ENCODE measurements at regions not wholly inside any gene's neighbourhood (a gene's known extent, or its start where the extent isn't known, plus 50 kb on each side); places are given as distances from the start of the nearest gene placed in this dataset.

- TF ChIP-seq POLR2AphosphoS5 (IDR thresholded peaks at IDR 0.05; ENCODE audit: low read depth) = no peak
- TF ChIP-seq ZNF331 (CRISPR knock-in tag; IDR thresholded peaks at IDR 0.05; ENCODE audit: low read depth) = no peak
- TF ChIP-seq ZNF114 (CRISPR knock-in tag; IDR thresholded peaks at IDR 0.05) = no peak
- no peak for TF ChIP-seq EZH2 (IDR thresholded peaks at IDR 0.05; ENCODE audit: low read depth, unreplicated experiment)
- TF ChIP-seq STAT1 (IDR thresholded peaks at IDR 0.05; ENCODE audit: unreplicated experiment) = no peak
- TF ChIP-seq JUNB (IDR thresholded peaks at IDR 0.05; ENCODE audit: unreplicated experiment) = no peak
- TF ChIP-seq CTCF (conservative IDR thresholded peaks at IDR 0.05; ENCODE audit: low read depth in 2 of 2) = no peak
- no peak for TF ChIP-seq NANOG (IDR thresholded peaks at IDR 0.05; ENCODE audit: borderline replicate concordance)
- TF ChIP-seq CREB1 (CRISPR knock-in tag; IDR thresholded peaks at IDR 0.05; ENCODE audit: low read depth) = no peak
- no peak for TF ChIP-seq ETS1 (IDR thresholded peaks at IDR 0.05)
- TF ChIP-seq EZH2phosphoT487 (IDR thresholded peaks at IDR 0.05; ENCODE audit: unreplicated experiment) = no peak
- TF ChIP-seq ZNF462 (CRISPR knock-in tag; IDR thresholded peaks at IDR 0.05) = no peak
- no peak for TF ChIP-seq REST (IDR thresholded peaks at IDR 0.05; ENCODE audit: unreplicated experiment)
- ATAC-seq (no peak), DNase-seq (ENCODE audit: low spot score) (no peak)
- Histone ChIP-seq H3K36me3 (ENCODE audit: insufficient read depth) (no peaks in the 10 kb centered on the region), H3K27me3 (ENCODE audit: insufficient read depth) (no peaks in the 10 kb centered on the region), H3K9me2 (ENCODE audit: insufficient read depth) (no peaks in the 10 kb centered on the region), H3K27ac (ENCODE audit: low read depth) (no peak overlapping the region), H4K20me1 (replicated peaks; ENCODE audit: insufficient read depth) (no peaks in the 10 kb centered on the region), H3K4me1 (ENCODE audit: insufficient read depth) (no peaks in the 10 kb centered on the region), H3F3A (replicated peaks; ENCODE audit: low read depth) (no peaks in the 10 kb centered on the region), H2AFZ (no peak overlapping the region), H3K79me2 (replicated peaks; ENCODE audit: insufficient read depth) (no peaks in the 10 kb centered on the region), H3K4me3 (no peak overlapping the region), H3K4me2 (no peak overlapping the region)
- Mint-ChIP-seq H3K36me3 (ENCODE audit: low read depth) (no peaks in the 10 kb centered on the region), H3K4me3 (no peak overlapping the region), H3K27ac (no peak overlapping the region), H3K27me3 (ENCODE audit: insufficient read depth, low read depth, poor library complexity) (peaks cover 7% of the 10 kb centered on the region), H3K9me3 (no peaks in the 10 kb centered on the region), H3K4me1 (no peaks in the 10 kb centered on the region)
Observed at GRCh38 chr10:2744547-2745200, 322.7 kb upstream of the PFKP start.
